Activated gamma-delta T cell treated with anti-CD3 and anti-CD28 coated beads, Interleukin-2, amount 50 U/mL, for 16 hours (primary cell): ENCODE measurements at regions not wholly inside any gene's neighbourhood (a gene's known extent, or its start where the extent isn't known, plus 50 kb on each side); places are given as distances from the start of the nearest gene placed in this dataset.
"Not testable (repeated sequence)": the region's sequence is repeated elsewhere in the genome, so short reads cannot be mapped to it uniquely, and the experiment has no call there.

ENCODE experiments used
- DNase-seq: peaks from one replicate; pipeline ENCODE4 v3.0.0-alpha.2; 2020; ENCODE audit warnings: low read depth

GRCh38 chrX:16320765-16321355 lies 153.6 kb downstream of the MAGEB17 start:
- no peak for DNase-seq

GRCh38 chrX:16333453-16333852 lies 166.2 kb downstream of the MAGEB17 start:
- DNase-seq = no peak

GRCh38 chrX:16335181-16335580 lies 167.9 kb downstream of the MAGEB17 start:
- DNase-seq = no peak

DNA sequence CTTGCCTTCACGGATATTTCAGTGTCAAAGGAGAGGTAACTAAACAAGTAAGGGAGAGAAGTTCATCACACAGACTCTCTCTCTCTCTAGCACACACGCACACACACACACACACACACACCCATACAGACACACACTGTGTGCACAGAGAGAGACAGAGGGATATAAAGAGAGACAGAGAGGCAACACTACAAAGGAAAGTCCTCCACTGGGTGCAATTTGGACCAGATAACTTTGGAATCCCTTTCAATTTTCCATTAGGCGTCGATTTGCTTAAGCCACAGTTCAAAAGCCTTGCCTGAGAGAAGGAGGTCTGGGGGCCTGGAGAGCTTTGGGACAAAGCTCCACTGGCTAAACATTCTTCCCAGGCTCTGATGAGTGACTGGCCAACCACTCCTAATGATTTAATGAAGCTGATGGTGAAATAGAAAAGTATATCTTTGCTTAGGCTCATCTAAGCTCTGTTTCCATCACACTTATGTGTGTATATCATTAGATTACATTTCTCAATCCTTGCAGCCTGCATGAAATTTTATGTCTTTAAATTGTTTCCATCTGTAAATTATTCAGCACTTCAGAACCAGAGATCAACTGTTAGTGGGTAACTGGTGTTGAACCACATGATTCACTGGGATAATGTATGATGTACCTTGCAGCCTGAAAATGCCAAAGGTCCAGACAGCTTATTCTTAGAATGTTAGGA lies 180.8 kb downstream of the MAGEB17 start:
- no peak for DNase-seq

DNA sequence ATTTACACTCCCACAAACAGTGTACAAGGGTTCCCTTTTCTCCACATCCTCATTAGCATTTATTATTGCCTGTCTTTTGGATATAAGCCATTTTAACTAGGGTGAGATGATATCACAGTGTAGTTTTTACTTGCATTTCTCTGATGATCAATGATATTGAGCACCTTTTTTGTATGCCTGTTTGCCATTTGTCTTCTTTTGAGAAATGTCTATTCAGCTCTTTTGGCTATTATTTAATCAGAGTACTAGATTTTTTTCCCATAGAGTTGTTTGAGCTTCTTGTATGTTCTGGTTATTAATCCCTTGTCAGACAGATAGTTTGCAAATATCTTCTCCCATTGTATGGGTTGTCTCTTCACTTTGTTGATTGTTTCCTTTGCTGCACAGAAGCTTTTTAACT lies 190.6 kb downstream of the MAGEB17 start:
- no peak for DNase-seq

- not testable (repeated sequence) for DNase-seq
Observed at GRCh38 chrX:16360056-16360455, 192.8 kb downstream of the MAGEB17 start.

GRCh38 chrX:16368696-16369095 lies 201.4 kb downstream of the MAGEB17 start:
- DNase-seq = no peak

- no peak for DNase-seq
Observed at GRCh38 chrX:16376056-16376455, 208.8 kb downstream of the MAGEB17 start.

GRCh38 chrX:16386126-16386525 lies 218.8 kb downstream of the MAGEB17 start:
- DNase-seq = no peak

DNA sequence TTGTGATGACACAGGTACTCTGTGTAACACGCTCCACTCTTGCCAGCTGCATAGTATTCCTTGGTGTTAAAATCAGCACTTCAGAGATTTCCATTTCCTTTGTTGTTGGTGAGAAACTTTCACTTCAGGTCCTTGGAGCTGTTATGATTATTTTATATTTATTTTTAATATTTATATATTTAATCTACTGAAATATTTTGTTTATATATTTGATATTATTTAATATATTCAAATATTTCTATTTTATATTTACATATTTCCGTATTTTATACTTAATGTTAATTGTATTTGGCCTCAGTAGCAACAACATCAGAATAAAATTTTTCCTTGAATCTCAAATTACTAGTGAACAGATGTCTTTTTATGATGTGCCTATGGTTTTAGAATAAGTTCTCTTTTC lies 225.3 kb downstream of the MAGEB17 start:
- DNase-seq = no peak

- DNase-seq = no peak
Observed at GRCh38 chrX:16394290-16394689, 227.0 kb downstream of the MAGEB17 start.

DNA sequence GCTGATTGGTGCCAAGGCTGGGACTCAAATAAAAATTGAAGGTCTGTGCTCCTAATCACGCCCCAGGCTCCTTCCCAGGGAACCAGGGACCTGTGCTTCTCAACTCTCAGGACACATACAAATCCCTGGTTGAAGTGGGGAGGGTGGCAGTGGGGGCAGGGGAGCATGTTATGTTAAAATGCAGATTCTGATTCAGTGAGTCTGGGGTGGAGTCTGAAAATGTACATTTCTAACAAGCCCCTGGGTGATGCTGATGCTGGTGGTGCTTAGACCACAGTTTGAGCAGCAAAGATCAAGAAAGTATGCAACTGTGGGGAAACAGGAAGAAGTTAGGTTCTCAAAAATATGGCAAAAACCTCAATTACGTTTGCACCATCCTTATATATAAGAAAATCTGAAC lies 236.5 kb downstream of the MAGEB17 start:
- DNase-seq = no peak

- DNase-seq = no peak
Observed at GRCh38 chrX:16416588-16416987, 233.4 kb upstream of the S100G start.

GRCh38 chrX:16418650-16419049 lies 231.3 kb upstream of the S100G start:
- no peak for DNase-seq

GRCh38 chrX:16427668-16428067 lies 222.3 kb upstream of the S100G start:
- DNase-seq = no peak

- DNase-seq = no peak
Observed at GRCh38 chrX:16429406-16429805, 220.6 kb upstream of the S100G start.

GRCh38 chrX:16431266-16431665 lies 218.7 kb upstream of the S100G start:
- no peak for DNase-seq

DNA sequence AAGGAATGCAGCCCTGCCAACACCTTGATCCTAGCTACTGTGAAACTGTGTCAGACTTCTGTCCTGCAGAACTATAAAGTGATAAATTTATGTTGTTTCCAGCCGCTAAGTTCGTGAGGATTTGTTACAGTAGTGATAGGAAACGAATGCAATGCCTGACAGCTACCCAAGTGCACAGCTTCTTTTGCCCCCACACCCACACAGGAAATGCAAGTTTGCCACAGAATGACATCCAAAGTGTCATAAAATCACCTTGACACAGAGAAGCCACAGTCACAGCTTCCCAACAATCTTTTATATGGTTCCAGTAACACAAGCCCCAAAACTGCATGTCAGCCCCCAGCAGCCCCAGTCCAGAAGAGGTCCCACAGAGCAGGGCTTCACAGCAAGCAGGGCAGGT lies 216.9 kb upstream of the S100G start:
- DNase-seq = no peak

- DNase-seq = no peak
Observed at GRCh38 chrX:16435399-16435986, 214.5 kb upstream of the S100G start.

GRCh38 chrX:16436348-16437188 lies 213.4 kb upstream of the S100G start:
- peak; percentile 27 for DNase-seq

DNA sequence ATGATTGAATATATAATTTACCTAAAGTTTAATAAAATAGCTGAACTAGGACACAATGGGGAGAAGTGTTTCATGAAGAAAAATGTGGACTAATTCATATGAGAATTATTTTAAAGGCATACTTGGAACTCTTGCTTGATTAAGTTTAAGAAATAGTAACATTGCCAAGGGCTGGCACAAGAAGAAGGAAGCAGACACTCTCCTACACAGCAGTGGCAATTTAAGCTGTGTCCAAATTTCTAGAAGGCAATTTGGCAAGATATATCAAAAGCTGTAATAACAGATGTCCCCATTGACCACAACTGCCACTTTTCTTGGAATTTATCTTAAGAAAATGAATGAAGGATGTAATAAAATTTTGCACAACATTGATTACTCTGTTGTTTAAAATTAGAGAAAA lies 209.5 kb upstream of the S100G start:
- DNase-seq = no peak

GRCh38 chrX:16444353-16444752 lies 205.6 kb upstream of the S100G start:
- no peak for DNase-seq
